22Rv1 (cell line): ENCODE measurements at regions not wholly inside any gene's neighbourhood (a gene's known extent, or its start where the extent isn't known, plus 50 kb on each side); places are given as distances from the start of the nearest gene placed in this dataset.
A peak's percentile ranks its signal among the peaks of the same experiment; 100 is the strongest.
"Not testable (repeated sequence)": the region's sequence is repeated elsewhere in the genome, so short reads cannot be mapped to it uniquely, and the experiment has no call there.

Experiments used
- H3K27ac ChIP-seq: fragments of 450-650 bp; 2 replicates; pipeline ENCODE4 v1.5.1; 2017
- ZFX ChIP-seq: fragments of 450-650 bp; IDR thresholded peaks from 2 replicates; pipeline ENCODE4 v1.6.1; 2017; ENCODE audit warnings: antibody characterized with exemption, borderline replicate concordance
- TF ChIP-seq, protein P1 (sequence below): fragments of 450-650 bp; IDR thresholded peaks from 2 replicates; pipeline ENCODE4 v1.5.1; 2017; ENCODE audit warnings: mild to moderate bottlenecking

DNA sequence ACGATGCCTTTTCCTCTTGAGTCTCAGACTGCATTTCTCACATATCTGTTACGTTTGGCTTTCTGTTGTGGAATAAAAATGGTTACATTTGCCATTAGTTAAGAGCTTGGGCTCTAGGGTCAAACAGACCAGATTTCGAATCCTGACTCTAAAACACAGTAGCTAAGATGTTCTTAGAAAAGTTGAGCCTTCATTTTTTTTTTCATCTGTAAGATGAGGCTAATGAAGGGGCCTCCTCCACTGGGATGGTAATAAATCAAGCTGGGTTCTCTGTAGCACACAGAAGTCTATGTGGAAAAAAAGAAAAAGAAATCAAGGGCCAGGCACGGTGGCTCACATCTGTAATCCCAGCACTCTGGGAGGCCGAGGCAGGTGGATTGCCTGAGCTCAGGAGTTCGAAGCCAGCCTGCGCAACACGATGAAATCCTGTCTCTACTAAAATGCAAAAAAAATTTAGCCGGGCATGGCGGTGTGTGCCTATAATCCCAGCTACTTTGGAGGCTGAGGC lies 49.9 kb upstream of the CAPRIN1 start:
- TF ChIP-seq ZFX, result no peak
- TF ChIP-seq, protein P1, sequence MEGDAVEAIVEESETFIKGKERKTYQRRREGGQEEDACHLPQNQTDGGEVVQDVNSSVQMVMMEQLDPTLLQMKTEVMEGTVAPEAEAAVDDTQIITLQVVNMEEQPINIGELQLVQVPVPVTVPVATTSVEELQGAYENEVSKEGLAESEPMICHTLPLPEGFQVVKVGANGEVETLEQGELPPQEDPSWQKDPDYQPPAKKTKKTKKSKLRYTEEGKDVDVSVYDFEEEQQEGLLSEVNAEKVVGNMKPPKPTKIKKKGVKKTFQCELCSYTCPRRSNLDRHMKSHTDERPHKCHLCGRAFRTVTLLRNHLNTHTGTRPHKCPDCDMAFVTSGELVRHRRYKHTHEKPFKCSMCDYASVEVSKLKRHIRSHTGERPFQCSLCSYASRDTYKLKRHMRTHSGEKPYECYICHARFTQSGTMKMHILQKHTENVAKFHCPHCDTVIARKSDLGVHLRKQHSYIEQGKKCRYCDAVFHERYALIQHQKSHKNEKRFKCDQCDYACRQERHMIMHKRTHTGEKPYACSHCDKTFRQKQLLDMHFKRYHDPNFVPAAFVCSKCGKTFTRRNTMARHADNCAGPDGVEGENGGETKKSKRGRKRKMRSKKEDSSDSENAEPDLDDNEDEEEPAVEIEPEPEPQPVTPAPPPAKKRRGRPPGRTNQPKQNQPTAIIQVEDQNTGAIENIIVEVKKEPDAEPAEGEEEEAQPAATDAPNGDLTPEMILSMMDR, result no peak
- H3K27ac ChIP-seq, result no peak overlapping the region

DNA sequence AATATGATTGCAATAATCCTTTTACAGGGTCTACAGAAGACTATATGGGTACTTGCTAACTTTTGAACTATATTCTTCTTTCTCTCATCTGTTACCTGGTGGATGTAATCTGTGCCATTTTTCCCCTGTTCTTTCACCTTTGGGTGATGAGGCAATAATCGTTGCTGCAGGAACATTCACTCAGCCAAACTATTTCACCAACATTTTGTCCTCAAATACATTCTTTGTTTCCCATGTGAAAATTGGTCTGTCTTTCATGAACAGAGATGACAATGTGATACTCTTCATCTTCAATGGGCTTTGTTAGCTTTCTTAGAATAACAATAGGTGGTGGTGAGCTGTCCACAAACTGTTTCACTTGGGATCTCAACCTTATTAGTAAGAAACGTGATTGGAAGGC lies 52.1 kb upstream of the CAPRIN1 start:
- no peak overlapping the region for H3K27ac ChIP-seq
- TF ChIP-seq, protein P1, result no peak
- no peak for TF ChIP-seq ZFX

- TF ChIP-seq ZFX, result no peak
- TF ChIP-seq, protein P1, result no peak
Observed at GRCh38 chr11:33997584-33998251, 53.8 kb upstream of the CAPRIN1 start.

GRCh38 chr11:33996498-33997454 lies 54.8 kb upstream of the CAPRIN1 start:
- no peak overlapping the region for H3K27ac ChIP-seq
- TF ChIP-seq ZFX, result no peak
- TF ChIP-seq, protein P1, result peak; percentile 87

More at GRCh38 chr11:33997584-33998251, 53.8 kb upstream of the CAPRIN1 start:
- H3K27ac ChIP-seq, result no peak overlapping the region

GRCh38 chr11:33994937-33995336 lies 56.6 kb upstream of the CAPRIN1 start:
- TF ChIP-seq, protein P1, result no peak
- TF ChIP-seq ZFX, result no peak
- H3K27ac ChIP-seq, result no peak overlapping the region

DNA sequence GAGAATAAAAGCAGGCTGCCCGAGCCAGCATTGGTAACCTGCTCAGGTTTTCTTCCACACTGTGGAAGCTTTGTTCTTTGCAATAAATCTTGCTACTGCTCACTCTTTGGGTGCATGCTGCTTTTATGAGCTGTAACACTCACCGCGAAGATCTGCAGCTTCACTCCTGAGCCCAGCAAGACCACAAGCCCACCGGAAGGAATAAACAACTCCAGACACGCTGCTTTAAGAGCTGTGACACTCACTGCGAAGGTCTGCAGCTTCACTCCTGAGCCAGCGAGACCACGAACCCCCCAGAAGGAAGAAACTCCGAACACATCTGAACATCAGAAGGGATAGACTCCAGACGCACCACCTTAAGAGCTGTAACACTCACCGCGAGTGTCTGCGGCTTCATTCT lies 60.4 kb upstream of the CAPRIN1 start:
- H3K27ac ChIP-seq, result not testable (repeated sequence)

DNA sequence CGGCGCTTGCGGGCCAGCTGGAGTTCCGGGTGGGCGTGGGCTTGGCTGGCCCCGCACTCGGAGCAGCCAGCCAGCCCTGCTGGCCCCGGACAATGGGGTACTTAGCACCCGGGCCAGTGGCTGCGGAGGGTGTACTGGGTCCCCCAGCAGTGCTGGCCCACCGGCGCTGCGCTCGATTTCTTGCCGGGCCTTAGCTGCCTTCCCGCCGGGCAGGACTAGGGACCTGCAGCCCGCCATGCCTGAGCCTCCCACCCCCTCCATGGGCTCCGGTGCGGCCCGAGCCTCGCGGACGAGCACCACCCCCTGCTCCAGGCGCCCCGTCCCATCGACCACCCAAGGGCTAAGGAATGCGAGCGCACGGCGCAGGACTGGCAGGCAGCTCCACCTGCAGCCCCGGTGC lies 61.4 kb upstream of the CAPRIN1 start:
- not testable (repeated sequence) for H3K27ac ChIP-seq

DNA sequence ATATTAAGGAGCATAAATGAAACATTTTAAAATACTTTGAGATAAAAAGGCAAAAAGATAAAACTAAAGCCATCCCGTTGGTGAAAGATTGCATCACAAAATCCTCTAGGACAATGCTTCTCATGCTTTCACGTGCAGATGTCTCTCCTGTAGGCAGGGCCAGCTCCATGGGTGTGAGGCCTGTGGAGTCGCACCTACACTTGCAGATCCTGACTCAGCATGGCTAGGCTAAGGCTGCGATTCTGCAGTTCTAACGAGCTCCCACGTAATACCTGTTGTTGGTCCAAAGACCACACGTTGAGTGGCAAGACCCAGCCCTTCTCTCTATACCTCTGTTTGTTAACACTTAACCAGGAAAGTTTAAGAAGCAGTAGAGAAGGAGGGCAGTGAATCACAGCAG lies 62.1 kb upstream of the CAPRIN1 start:
- TF ChIP-seq, protein P1, result no peak
- H3K27ac ChIP-seq, result no peak overlapping the region
